HepG2 (cell line): ENCODE measurements at regions not wholly inside any gene's neighbourhood (a gene's known extent, or its start where the extent isn't known, plus 50 kb on each side); places are given as distances from the start of the nearest gene placed in this dataset.

ENCODE experiments used
- CBX5 ChIP-seq: sonication (generic); formaldehyde crosslinking; IDR thresholded peaks from 2 replicates; pipeline ENCODE4 v1.4.0; 2020; ENCODE audit warnings: missing genetic modification reagents, borderline replicate concordance
- E2F2 ChIP-seq: sonication (generic); formaldehyde crosslinking; IDR thresholded peaks from 2 replicates; pipeline ENCODE4 v1.4.0; 2020; ENCODE audit warnings: missing genetic modification reagents, borderline replicate concordance
- KLF11 ChIP-seq: IDR thresholded peaks from 2 replicates; pipeline ENCODE4 v1.6.1; 2016; ENCODE audit warnings: missing compliant biosample characterization
- RBM39 ChIP-seq: fragments of 200-400 bp; formaldehyde crosslinking; IDR thresholded peaks from one replicate; pipeline ENCODE4 v1.6.1; 2018; ENCODE audit warnings: antibody characterized with exemption, mild to moderate bottlenecking, low read depth, low read length; ENCODE audit not compliant: poor library complexity, severe bottlenecking
- RORA ChIP-seq: sonication (generic); formaldehyde crosslinking; IDR thresholded peaks from 2 replicates; pipeline ENCODE4 v1.5.0; 2020; ENCODE audit warnings: mild to moderate bottlenecking, missing genetic modification reagents, moderate library complexity
- TFDP2 ChIP-seq: sonication (generic); formaldehyde crosslinking; IDR thresholded peaks from 2 replicates; pipeline ENCODE4 v1.4.0; 2020; ENCODE audit warnings: missing genetic modification reagents
- TRAFD1 ChIP-seq: sonication (generic); formaldehyde crosslinking; IDR thresholded peaks from 2 replicates; pipeline ENCODE4 v1.5.1; 2020; ENCODE audit warnings: missing genetic modification reagents, mild to moderate bottlenecking, borderline replicate concordance
- YEATS2 ChIP-seq: sonication (generic); formaldehyde crosslinking; IDR thresholded peaks from 2 replicates; pipeline ENCODE4 v1.4.0; 2020; ENCODE audit warnings: missing genetic modification reagents, borderline replicate concordance
- ZGPAT ChIP-seq: IDR thresholded peaks from 2 replicates; pipeline ENCODE4 v1.6.1; 2016; ENCODE audit warnings: mild to moderate bottlenecking
- ZNF75D ChIP-seq: sonication (generic); formaldehyde crosslinking; IDR thresholded peaks from 2 replicates; pipeline ENCODE4 v1.8.1; 2023; ENCODE audit warnings: missing genetic modification reagents, mild to moderate bottlenecking, borderline replicate concordance
- ZSCAN20 ChIP-seq: sonication (generic); formaldehyde crosslinking; IDR thresholded peaks from 2 replicates; pipeline ENCODE4 v1.4.0; 2020; ENCODE audit warnings: missing genetic modification reagents, mild to moderate bottlenecking, borderline replicate concordance

GRCh38 chr7:68550027-68550426 lies 1048.2 kb upstream of the AUTS2 start (continued):
- TF ChIP-seq TRAFD1 (CRISPR knock-in tag): no peak
- no peak for TF ChIP-seq CBX5
- no peak for TF ChIP-seq ZSCAN20 (CRISPR knock-in tag)
- no peak for TF ChIP-seq ZNF75D (CRISPR knock-in tag)
- no peak for TF ChIP-seq RBM39
- no peak for TF ChIP-seq YEATS2
- TF ChIP-seq TFDP2 (CRISPR knock-in tag): no peak
- no peak for TF ChIP-seq ZGPAT (CRISPR knock-in tag)
- no peak for TF ChIP-seq RORA
- TF ChIP-seq KLF11 (CRISPR knock-in tag): no peak
- no peak for TF ChIP-seq E2F2 (CRISPR knock-in tag)
